GM12878 (cell line): ENCODE measurements at regions not wholly inside any gene's neighbourhood (a gene's known extent, or its start where the extent isn't known, plus 50 kb on each side); places are given as distances from the start of the nearest gene placed in this dataset.

Experiments
- ATAC-seq: fragments of 200-7000 bp; cut with Tn5 transposase; 3 replicates; pipeline ENCODE4 v1.9.1; 2020; ENCODE audit warnings: mild to moderate bottlenecking, moderate library complexity
- BruUV-seq: library from RNA; stranded (reverse); fragments of 400-500 nt; replicated peaks from 2 replicates; lab custom pipeline; 2021; lab: Mats Ljungman, UMichigan
- CTCF ChIA-PET: fragments of 300-600 bp; sonication (Branson Sonifier 250); formaldehyde crosslinking; extraction: SDS; loops from one replicate; lab custom pipeline; 2021; ENCODE audit warnings: inconsistent platforms; lab: Yijun Ruan, JAX
- POLR2A ChIA-PET: fragments of 350-600 bp; formaldehyde crosslinking; extraction: SDS; loops from one replicate; lab custom pipeline; 2021; ENCODE audit warnings: inconsistent platforms; lab: Charles Lee
- RAD21 ChIA-PET: fragments of 300-600 bp; sonication (Branson Sonifier 250); formaldehyde crosslinking; loops from one replicate; lab custom pipeline; 2023; ENCODE audit warnings: antibody characterized with exemption; ENCODE audit not compliant: unreplicated experiment; lab: Charles Lee
- SMC1A ChIA-PET: fragments of 300-600 bp; sonication (Branson Sonifier 250); formaldehyde crosslinking; loops from one replicate; lab custom pipeline; 2023; ENCODE audit not compliant: unreplicated experiment, uncharacterized antibody; lab: Charles Lee
- DNase-seq: peaks from one replicate; pipeline ENCODE4 v3.0.0-alpha.2; 2011; ENCODE audit warnings: low read depth, low spot score
- FAIRE-seq: peaks from 3 replicates; lab custom pipeline; 2011; peaks lifted over from hg19 to GRCh38; lab: Jason Lieb, UNC
- H2AFZ ChIP-seq: 2 replicates; pipeline ENCODE4 v1.6.0; 2011; ENCODE audit warnings: low read depth, low read length, control low read depth; ENCODE audit not compliant: control insufficient read depth
- H3K27ac ChIP-seq: 2 replicates; pipeline ENCODE4 v1.5.1; 2011; ENCODE audit warnings: control low read depth; ENCODE audit not compliant: control insufficient read depth, insufficient read depth
- H3K27me3 ChIP-seq, 2 experiments: replicated peaks in 1 of 2; 2 replicates each; pipeline versions ENCODE4 v1.6.0 to v1.6.1; 2011; ENCODE audit warnings: low read length in 1 of 2; ENCODE audit not compliant: control insufficient read depth in 2 of 2, insufficient read depth in 2 of 2
- H3K36me3 ChIP-seq, 2 experiments: 2 replicates each; pipeline ENCODE4 v1.5.1; 2011; ENCODE audit warnings: low read length in 1 of 2; ENCODE audit not compliant: control insufficient read depth in 2 of 2, insufficient read depth in 2 of 2
- H3K4me1 ChIP-seq: 2 replicates; pipeline ENCODE4 v1.6.1; 2011; ENCODE audit warnings: mild to moderate bottlenecking, low read length, moderate library complexity, mixed read lengths; ENCODE audit not compliant: control insufficient read depth, insufficient read depth
- H3K4me2 ChIP-seq: 2 replicates; pipeline ENCODE4 v1.6.0; 2011; ENCODE audit warnings: control low read depth; ENCODE audit not compliant: control insufficient read depth, insufficient read depth
- H3K4me3 ChIP-seq: fragments of 200-600 bp; sonication (generic); 2 replicates; pipeline ENCODE4 v1.5.1; 2016
- H3K79me2 ChIP-seq: 2 replicates; pipeline ENCODE4 v1.6.0; 2011; ENCODE audit warnings: low read length; ENCODE audit not compliant: control insufficient read depth, insufficient read depth
- H3K9ac ChIP-seq: 2 replicates; pipeline ENCODE4 v1.8.0; 2011; ENCODE audit warnings: low read length, control low read depth, mixed read lengths; ENCODE audit not compliant: control insufficient read depth, insufficient read depth
- H3K9me3 ChIP-seq: replicated peaks from 3 replicates; pipeline ENCODE4 v1.5.1; 2011; ENCODE audit warnings: mild to moderate bottlenecking, low read length; ENCODE audit not compliant: control insufficient read depth, insufficient read depth
- H4K20me1 ChIP-seq: 2 replicates; pipeline ENCODE4 v1.6.0; 2011; ENCODE audit not compliant: control insufficient read depth, insufficient read depth
- CTCF ChIP-seq, 3 experiments: IDR thresholded peaks in 2 of 3; conservative IDR thresholded peaks in 1 of 3; 2 replicates each; pipeline ENCODE4 v1.5.1; 2011; ENCODE audit warnings: low read depth in 3 of 3, low read length in 3 of 3, mild to moderate bottlenecking in 3 of 3, control low read depth in 2 of 3, moderate library complexity in 2 of 3, inconsistent platforms in 1 of 3, mixed read lengths in 1 of 3; ENCODE audit not compliant: control insufficient read depth in 2 of 3, insufficient read depth in 1 of 3; ENCODE audit errors: extremely low read depth in 1 of 3
- GABPA ChIP-seq: IDR thresholded peaks from 2 replicates; pipeline ENCODE4 v1.6.1; 2014; ENCODE audit warnings: antibody characterized with exemption, low read depth, mild to moderate bottlenecking, inconsistent platforms
- MLLT1 ChIP-seq: fragments of 450-650 bp; IDR thresholded peaks from 2 replicates; pipeline ENCODE4 v1.6.1; 2016; ENCODE audit warnings: mild to moderate bottlenecking
- PAX5 ChIP-seq: IDR thresholded peaks from 2 replicates; pipeline ENCODE4 v1.6.1; 2011; ENCODE audit warnings: low read depth, low read length, borderline replicate concordance
- POLR2AphosphoS2 ChIP-seq: IDR thresholded peaks from 2 replicates; pipeline ENCODE4 v1.6.1; 2011; ENCODE audit warnings: low read depth, mild to moderate bottlenecking, low read length, improper control_type of control experiment, moderate library complexity
- RAD21 ChIP-seq: IDR thresholded peaks from 2 replicates; pipeline ENCODE4 v1.6.1; 2011; ENCODE audit warnings: mild to moderate bottlenecking, low read depth, low read length, moderate library complexity; ENCODE audit not compliant: insufficient read depth
- SMC3 ChIP-seq: IDR thresholded peaks from 2 replicates; pipeline ENCODE4 v1.6.1; 2011; ENCODE audit warnings: low read length, improper control_type of control experiment, borderline replicate concordance
- YY1 ChIP-seq: IDR thresholded peaks from 2 replicates; pipeline ENCODE4 v1.6.1; 2011; ENCODE audit warnings: low read depth, mild to moderate bottlenecking, low read length
- WGBS: methylation state at CpG from one replicate; pipeline ENCODE4 v1.1.6; 2016; ENCODE audit warnings: low lambda C conversion rate; ENCODE audit not compliant: insufficient replicate concordance, insufficient coverage; ENCODE audit errors: missing lambda C conversion rate; 5-methylcytosine and 5-hydroxymethylcytosine counted together
- in situ Hi-C: fragments of 300-500 bp; cut with MboI; formaldehyde crosslinking; loops from 9 replicates; pipeline ENCODE4 v1.14.3; 2018; ENCODE audit warnings: mixed read lengths
- intact Hi-C: fragments of 100-400 bp; cut with micrococcal nuclease; formaldehyde crosslinking; loops from one replicate; pipeline ENCODE4 v1.14.2; 2022; ENCODE audit not compliant: unreplicated experiment

- TF ChIP-seq SMC3 (peak; percentile 81), MLLT1 (no peak), POLR2AphosphoS2 (no peak), GABPA (no peak), RAD21 (peak; percentile 65), PAX5 (no peak), YY1 (peak; percentile 41; the same call in 1 of the 2 replicates), CTCF (IDR thresholded peaks at IDR 0.05 in 2 of 3, conservative IDR thresholded peaks at IDR 0.05 in 1 of 3; ENCODE audit: control insufficient read depth in 2 of 3, extremely low read depth in 1 of 3, insufficient read depth in 1 of 3, low read depth in 3 of 3, low read length in 3 of 3) (peak; percentile 66 to 78 (median 74))
- RAD21 ChIA-PET, result interaction anchor here (0.7 to 5.0 kb wide), 7 partner anchors 9 to 382 kb away, joined by 3 to 30 read pairs (median 6); no protein-coding TSS in a partner anchor
- WGBS, result 5% methylated on average over 8 of the region's 8 CpGs
- Histone ChIP-seq H3K9me3 (no peaks in the 10 kb centered on the region), H3K9ac (no peak overlapping the region), H3K4me3 (no peak overlapping the region), H4K20me1 (no peaks in the 10 kb centered on the region), H2AFZ (no peak overlapping the region), H3K4me1 (peaks cover 5% of the 10 kb centered on the region), H3K27me3 (no peaks in the 10 kb centered on the region), H3K79me2 (no peaks in the 10 kb centered on the region), H3K4me2 (no peak overlapping the region), H3K27ac (no peak overlapping the region), H3K36me3 (no peaks in the 10 kb centered on the region)
- in situ Hi-C loops (loop anchor here (5.0 to 10.0 kb wide), 2 partner anchors 382 to 485 kb away; no protein-coding TSS in a partner anchor), intact Hi-C loops (loop anchor here (1.0 to 10.0 kb wide), 4 partner anchors 345 to 485 kb away; partner anchors contain the start of gene MID1IP1)
- DNase-seq (no peak), FAIRE-seq (peak; percentile 57), ATAC-seq (peak; percentile 76)
- BruUV-seq, result no TSS peak
- POLR2A ChIA-PET, result no interaction called here
- CTCF ChIA-PET, result interaction anchor here (0.9 to 6.7 kb wide), 19 partner anchors 10 to 1395 kb away, joined by 3 to 100 read pairs (median 5); no protein-coding TSS in a partner anchor
- SMC1A ChIA-PET, result interaction anchor here (0.6 to 4.7 kb wide), 13 partner anchors 8 to 500 kb away, joined by 3 to 58 read pairs (median 6); no protein-coding TSS in a partner anchor
Measured at GRCh38 chrX:39149761-39150160, 348.5 kb downstream of the MID1IP1 start.
